B cell (primary cell): ENCODE measurements at regions not wholly inside any gene's neighbourhood (a gene's known extent, or its start where the extent isn't known, plus 50 kb on each side); places are given as distances from the start of the nearest gene placed in this dataset.

Experiments used
- EZH2 ChIP-seq: IDR thresholded peaks from 2 replicates; pipeline ENCODE4 v1.6.1; 2012; ENCODE audit warnings: borderline replicate concordance, low read depth, mild to moderate bottlenecking, moderate library complexity, low read length; ENCODE audit not compliant: insufficient read depth, poor library complexity, severe bottlenecking
- TF ChIP-seq, protein P1 (sequence below): fragments of 200-600 bp; IDR thresholded peaks from one replicate; pipeline ENCODE4 v1.8.0; 2022; ENCODE audit warnings: antibody characterized with exemption, mild to moderate bottlenecking

DNA sequence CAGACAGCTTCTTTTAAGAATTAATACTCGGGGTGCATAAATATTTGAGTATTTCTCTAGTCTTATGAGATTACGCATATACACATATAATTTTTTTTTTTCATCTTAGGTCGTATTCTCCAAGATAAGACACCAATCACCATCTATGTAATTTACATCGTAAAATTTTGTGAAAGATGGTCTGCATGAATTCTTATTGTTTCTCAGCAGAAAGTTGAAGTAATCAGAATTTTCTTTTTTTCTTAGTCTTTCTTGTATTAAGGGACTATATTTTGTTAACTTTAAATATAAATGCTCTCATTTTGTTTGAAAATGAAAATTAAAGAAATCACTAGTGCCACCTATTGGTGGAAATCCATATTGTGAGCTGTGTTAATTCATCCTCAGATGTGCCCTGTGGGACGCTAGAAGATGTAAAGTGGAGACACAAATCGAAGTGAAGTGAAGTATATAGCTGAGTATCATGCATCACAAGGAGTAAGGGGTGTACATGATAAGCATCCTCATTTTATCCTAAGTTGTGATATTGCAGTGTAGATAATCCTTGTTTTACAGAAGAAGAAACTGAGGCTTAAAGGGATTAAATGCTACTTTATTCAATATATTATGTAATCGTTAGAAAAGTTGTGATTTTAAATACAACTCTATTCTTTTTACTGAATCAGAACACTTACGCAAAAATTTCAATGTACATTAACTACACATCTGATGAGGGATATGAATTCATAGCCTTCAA, 2084.3 kb downstream of the LRRC4C start:
- TF ChIP-seq, protein P1, sequence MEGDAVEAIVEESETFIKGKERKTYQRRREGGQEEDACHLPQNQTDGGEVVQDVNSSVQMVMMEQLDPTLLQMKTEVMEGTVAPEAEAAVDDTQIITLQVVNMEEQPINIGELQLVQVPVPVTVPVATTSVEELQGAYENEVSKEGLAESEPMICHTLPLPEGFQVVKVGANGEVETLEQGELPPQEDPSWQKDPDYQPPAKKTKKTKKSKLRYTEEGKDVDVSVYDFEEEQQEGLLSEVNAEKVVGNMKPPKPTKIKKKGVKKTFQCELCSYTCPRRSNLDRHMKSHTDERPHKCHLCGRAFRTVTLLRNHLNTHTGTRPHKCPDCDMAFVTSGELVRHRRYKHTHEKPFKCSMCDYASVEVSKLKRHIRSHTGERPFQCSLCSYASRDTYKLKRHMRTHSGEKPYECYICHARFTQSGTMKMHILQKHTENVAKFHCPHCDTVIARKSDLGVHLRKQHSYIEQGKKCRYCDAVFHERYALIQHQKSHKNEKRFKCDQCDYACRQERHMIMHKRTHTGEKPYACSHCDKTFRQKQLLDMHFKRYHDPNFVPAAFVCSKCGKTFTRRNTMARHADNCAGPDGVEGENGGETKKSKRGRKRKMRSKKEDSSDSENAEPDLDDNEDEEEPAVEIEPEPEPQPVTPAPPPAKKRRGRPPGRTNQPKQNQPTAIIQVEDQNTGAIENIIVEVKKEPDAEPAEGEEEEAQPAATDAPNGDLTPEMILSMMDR: peak; percentile 71
- TF ChIP-seq EZH2: no peak
